Loucy (cell line): ENCODE measurements at regions not wholly inside any gene's neighbourhood (a gene's known extent, or its start where the extent isn't known, plus 50 kb on each side); places are given as distances from the start of the nearest gene placed in this dataset.

Source experiments
- H2AFZ ChIP-seq: fragments of 200-600 bp; sonication (generic); 2 replicates; pipeline ENCODE4 v1.6.0; 2016; ENCODE audit warnings: antibody characterized with exemption, mild to moderate bottlenecking, low read length, moderate library complexity
- H3F3A ChIP-seq: fragments of 200-600 bp; 2 replicates; pipeline ENCODE4 v1.6.0; 2016; ENCODE audit warnings: antibody characterized with exemption, low read depth, mild to moderate bottlenecking
- H3K27me3 ChIP-seq: fragments of 200-600 bp; sonication (generic); 2 replicates; pipeline ENCODE4 v1.6.1; 2014; ENCODE audit warnings: low read length, mild to moderate bottlenecking; ENCODE audit not compliant: insufficient read depth, poor library complexity, severe bottlenecking
- H3K36me3 ChIP-seq: fragments of 200-600 bp; sonication (generic); 2 replicates; pipeline ENCODE4 v1.6.1; 2016; ENCODE audit warnings: low read length; ENCODE audit not compliant: insufficient read depth
- H3K4me1 ChIP-seq: fragments of 200-600 bp; sonication (generic); 2 replicates; pipeline ENCODE4 v1.5.1; 2014; ENCODE audit warnings: low read length, mild to moderate bottlenecking; ENCODE audit not compliant: insufficient read depth, poor library complexity, severe bottlenecking
- H3K4me2 ChIP-seq: fragments of 200-600 bp; sonication (generic); 2 replicates; pipeline ENCODE4 v1.6.0; 2014; ENCODE audit warnings: antibody characterized with exemption, low read length, low read depth, mild to moderate bottlenecking; ENCODE audit not compliant: poor library complexity, severe bottlenecking
- H3K4me3 ChIP-seq: fragments of 200-600 bp; sonication (generic); 2 replicates; pipeline ENCODE4 v1.5.1; 2014; ENCODE audit warnings: low read length, mild to moderate bottlenecking, mixed read lengths; ENCODE audit not compliant: poor library complexity, severe bottlenecking
- H3K79me2 ChIP-seq: fragments of 200-600 bp; sonication (generic); 2 replicates; pipeline ENCODE4 v1.6.1; 2014; ENCODE audit warnings: low read length; ENCODE audit not compliant: insufficient read depth
- H3K9ac ChIP-seq: fragments of 200-600 bp; sonication (generic); 2 replicates; pipeline ENCODE4 v1.6.0; 2014; ENCODE audit warnings: mild to moderate bottlenecking, low read depth, low read length, moderate library complexity; ENCODE audit not compliant: poor library complexity, severe bottlenecking
- H3K9me2 ChIP-seq: fragments of 200-600 bp; sonication (generic); replicated peaks from 2 replicates; pipeline ENCODE4 v1.6.1; 2016; ENCODE audit warnings: low read depth, low read length, mixed read lengths
- H3K9me3 ChIP-seq: fragments of 200-600 bp; sonication (generic); 2 replicates; pipeline ENCODE4 v1.6.1; 2014; ENCODE audit warnings: mild to moderate bottlenecking, antibody characterized with exemption, low read length, low read depth; ENCODE audit not compliant: insufficient read depth
- H4K20me1 ChIP-seq: fragments of 200-600 bp; sonication (generic); 2 replicates; pipeline ENCODE4 v1.6.0; 2014; ENCODE audit warnings: antibody characterized with exemption, low read length, mild to moderate bottlenecking; ENCODE audit not compliant: insufficient read depth, poor library complexity, severe bottlenecking
- EZH2phosphoT487 ChIP-seq: fragments of 200-600 bp; IDR thresholded peaks from 2 replicates; pipeline ENCODE4 v1.6.1; 2018; ENCODE audit warnings: antibody characterized with exemption, mild to moderate bottlenecking, moderate library complexity, borderline replicate concordance
- TF ChIP-seq, protein P1 (sequence below): fragments of 200-600 bp; sonication (generic); conservative IDR thresholded peaks from 2 replicates; pipeline ENCODE4 v1.5.1; 2014; ENCODE audit warnings: mild to moderate bottlenecking, antibody characterized with exemption, low read length

GRCh38 chr11:114912826-114913225 is 234.5 kb downstream of the NXPE2 start:
- 0 out of 2 replicates have a peak, but pooled peaks cover 4% of the 10 kb centered on the region for H3K9me2 ChIP-seq
- no peaks in the 10 kb centered on the region for H3K79me2 ChIP-seq
- no peak overlapping the region for H2AFZ ChIP-seq
- H4K20me1 ChIP-seq: no peaks in the 10 kb centered on the region
- no peaks in the 10 kb centered on the region for H3K4me1 ChIP-seq
- no peak overlapping the region for H3K4me3 ChIP-seq
- H3F3A ChIP-seq: no peaks in the 10 kb centered on the region
- TF ChIP-seq EZH2phosphoT487: no peak
- TF ChIP-seq, protein P1, sequence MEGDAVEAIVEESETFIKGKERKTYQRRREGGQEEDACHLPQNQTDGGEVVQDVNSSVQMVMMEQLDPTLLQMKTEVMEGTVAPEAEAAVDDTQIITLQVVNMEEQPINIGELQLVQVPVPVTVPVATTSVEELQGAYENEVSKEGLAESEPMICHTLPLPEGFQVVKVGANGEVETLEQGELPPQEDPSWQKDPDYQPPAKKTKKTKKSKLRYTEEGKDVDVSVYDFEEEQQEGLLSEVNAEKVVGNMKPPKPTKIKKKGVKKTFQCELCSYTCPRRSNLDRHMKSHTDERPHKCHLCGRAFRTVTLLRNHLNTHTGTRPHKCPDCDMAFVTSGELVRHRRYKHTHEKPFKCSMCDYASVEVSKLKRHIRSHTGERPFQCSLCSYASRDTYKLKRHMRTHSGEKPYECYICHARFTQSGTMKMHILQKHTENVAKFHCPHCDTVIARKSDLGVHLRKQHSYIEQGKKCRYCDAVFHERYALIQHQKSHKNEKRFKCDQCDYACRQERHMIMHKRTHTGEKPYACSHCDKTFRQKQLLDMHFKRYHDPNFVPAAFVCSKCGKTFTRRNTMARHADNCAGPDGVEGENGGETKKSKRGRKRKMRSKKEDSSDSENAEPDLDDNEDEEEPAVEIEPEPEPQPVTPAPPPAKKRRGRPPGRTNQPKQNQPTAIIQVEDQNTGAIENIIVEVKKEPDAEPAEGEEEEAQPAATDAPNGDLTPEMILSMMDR: no peak
- no peaks in the 10 kb centered on the region for H3K9me3 ChIP-seq
- no peak overlapping the region for H3K4me2 ChIP-seq
- H3K27me3 ChIP-seq: no peaks in the 10 kb centered on the region
- H3K9ac ChIP-seq: no peak overlapping the region
- no peaks in the 10 kb centered on the region for H3K36me3 ChIP-seq

- Histone ChIP-seq H3K9me2 (0 out of 2 replicates have a peak, but pooled peaks cover 4% of the 10 kb centered on the region), H3K9me3 (no peaks in the 10 kb centered on the region), H3K4me2 (no peak overlapping the region), H3F3A (no peaks in the 10 kb centered on the region), H3K9ac (no peak overlapping the region), H3K4me1 (no peaks in the 10 kb centered on the region), H2AFZ (no peak overlapping the region), H3K36me3 (no peaks in the 10 kb centered on the region), H3K4me3 (no peak overlapping the region), H3K27me3 (no peaks in the 10 kb centered on the region), H4K20me1 (no peaks in the 10 kb centered on the region), H3K79me2 (no peaks in the 10 kb centered on the region)
- TF ChIP-seq, protein P1: no peak
- TF ChIP-seq EZH2phosphoT487: no peak
Measured at GRCh38 chr11:114914231-114915005, 236.1 kb downstream of the NXPE2 start.

GRCh38 chr11:114915871-114916805 is 237.8 kb downstream of the NXPE2 start:
- Histone ChIP-seq H3K4me1 (no peaks in the 10 kb centered on the region), H3K79me2 (no peaks in the 10 kb centered on the region), H3K36me3 (no peaks in the 10 kb centered on the region), H3K9me2 (no peaks in the 10 kb centered on the region), H3K27me3 (no peaks in the 10 kb centered on the region), H3K4me3 (no peak overlapping the region), H2AFZ (no peak overlapping the region), H3K9ac (no peak overlapping the region), H3K9me3 (no peaks in the 10 kb centered on the region), H3F3A (no peaks in the 10 kb centered on the region), H4K20me1 (no peaks in the 10 kb centered on the region), H3K4me2 (no peak overlapping the region)
- no peak for TF ChIP-seq EZH2phosphoT487
- TF ChIP-seq, protein P1: no peak
